ENCODE measurements at regions not wholly inside any gene's neighbourhood (a gene's known extent, or its start where the extent isn't known, plus 50 kb on each side); places are given as distances from the start of the nearest gene placed in this dataset.
"Not testable (repeated sequence)": the region's sequence is repeated elsewhere in the genome, so short reads cannot be mapped to it uniquely, and the experiment has no call there.

GRCh38 chr9:73325983-73326382, 174.3 kb downstream of the ANXA1 start:
- in situ Hi-C loops (cut with MboI; ENCODE audit: low pct_unique_long_range_greater_than_20kb, low sequenced_read_pairs) = no loop called here
- DNase-seq = no peak

DNA sequence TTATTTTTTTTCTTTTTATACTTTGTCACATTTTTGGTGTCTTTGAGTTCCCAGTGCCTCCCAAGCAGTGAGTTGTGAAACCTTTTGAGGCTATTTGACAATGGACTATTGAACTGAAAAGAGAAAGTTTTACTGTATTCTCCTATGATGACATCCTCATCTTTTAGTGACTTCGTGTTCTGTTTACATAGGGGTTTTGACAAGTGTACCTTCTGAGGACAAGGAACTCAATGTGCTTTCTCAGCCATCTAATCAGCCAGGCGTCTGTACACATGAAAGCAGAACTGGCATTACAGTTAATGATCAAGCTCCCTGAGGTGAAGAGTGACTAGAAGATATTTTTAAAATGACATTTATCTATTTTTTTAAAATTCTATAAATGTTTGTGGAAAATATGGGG, 175.5 kb downstream of the ANXA1 start:
- in situ Hi-C loops (cut with MboI; ENCODE audit: low pct_unique_long_range_greater_than_20kb, low sequenced_read_pairs) = no loop called here
- no peak for DNase-seq

DNA sequence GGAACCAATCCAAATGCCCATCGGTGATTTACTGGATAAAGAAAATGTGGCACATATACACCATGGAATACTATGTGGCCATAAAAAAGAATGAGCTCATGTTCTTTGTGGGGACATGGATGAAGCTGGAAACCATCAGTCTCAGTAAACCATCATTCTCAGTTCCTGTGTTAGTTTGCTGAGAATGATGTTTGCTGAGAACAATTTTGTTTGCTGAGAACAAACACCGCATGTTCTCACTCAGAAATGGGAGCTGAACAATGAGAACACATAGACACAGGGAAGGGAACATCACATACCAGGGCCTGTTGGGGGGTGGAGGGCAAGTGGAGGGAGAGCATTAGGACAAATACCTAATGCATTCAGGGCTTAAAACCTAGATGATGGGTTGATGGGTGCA, 185.5 kb downstream of the ANXA1 start:
- DNase-seq; in situ Hi-C loops (cut with MboI; ENCODE audit: low pct_unique_long_range_greater_than_20kb, low sequenced_read_pairs): not testable (repeated sequence)

DNA sequence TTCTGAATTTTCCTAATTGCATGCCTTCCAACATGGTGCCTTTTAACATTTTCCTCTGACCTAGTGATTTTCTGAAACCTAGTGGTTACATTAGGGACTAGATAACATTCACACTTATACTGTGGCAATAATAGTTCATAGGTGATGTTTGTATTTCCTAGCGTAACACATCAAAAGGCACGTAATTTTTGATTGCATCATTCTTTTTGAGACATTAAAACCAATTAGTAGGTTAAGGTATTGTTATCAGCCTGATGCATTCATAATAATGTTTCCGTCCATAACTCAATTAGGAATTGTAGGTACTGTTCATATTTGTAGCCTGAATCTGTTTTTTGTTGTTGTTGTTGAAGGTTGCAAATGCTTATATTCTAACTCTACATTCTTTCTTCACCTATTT, 192.4 kb downstream of the ANXA1 start:
- in situ Hi-C loops (cut with MboI; ENCODE audit: low pct_unique_long_range_greater_than_20kb, low sequenced_read_pairs) = no loop called here
- no peak for DNase-seq

DNA sequence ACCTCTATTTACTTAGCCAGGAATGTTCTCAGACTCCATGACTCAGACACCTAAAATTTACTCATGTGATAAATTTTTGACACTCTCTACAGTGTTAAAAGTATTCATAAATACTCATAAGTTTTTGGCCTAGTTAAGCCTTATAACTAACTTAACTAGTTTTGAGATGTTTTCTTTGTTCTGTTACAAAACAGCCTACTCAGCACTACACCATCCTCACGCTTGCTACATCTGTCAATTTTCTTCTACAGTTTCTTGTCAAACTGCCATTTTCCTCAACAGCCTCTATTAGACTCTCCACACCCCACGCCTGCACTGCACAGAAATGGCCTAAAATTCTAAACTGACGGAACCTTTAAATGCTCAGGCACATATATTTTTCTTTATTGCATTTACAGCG, 195.5 kb downstream of the ANXA1 start:
- in situ Hi-C loops (cut with MboI; ENCODE audit: low pct_unique_long_range_greater_than_20kb, low sequenced_read_pairs) = no loop called here
- DNase-seq = no peak

GRCh38 chr9:73347720-73348119, 196.1 kb downstream of the ANXA1 start:
- no peak for DNase-seq
- in situ Hi-C loops (cut with MboI; ENCODE audit: low pct_unique_long_range_greater_than_20kb, low sequenced_read_pairs) = no loop called here

- in situ Hi-C loops (cut with MboI; ENCODE audit: low pct_unique_long_range_greater_than_20kb, low sequenced_read_pairs) = no loop called here
- no peak for DNase-seq
These were observed 196.8 kb downstream of the ANXA1 start for GRCh38 chr9:73348471-73348870.

GRCh38 chr9:73349476-73349875, 197.8 kb downstream of the ANXA1 start:
- in situ Hi-C loops (cut with MboI; ENCODE audit: low pct_unique_long_range_greater_than_20kb, low sequenced_read_pairs) = no loop called here

DNA sequence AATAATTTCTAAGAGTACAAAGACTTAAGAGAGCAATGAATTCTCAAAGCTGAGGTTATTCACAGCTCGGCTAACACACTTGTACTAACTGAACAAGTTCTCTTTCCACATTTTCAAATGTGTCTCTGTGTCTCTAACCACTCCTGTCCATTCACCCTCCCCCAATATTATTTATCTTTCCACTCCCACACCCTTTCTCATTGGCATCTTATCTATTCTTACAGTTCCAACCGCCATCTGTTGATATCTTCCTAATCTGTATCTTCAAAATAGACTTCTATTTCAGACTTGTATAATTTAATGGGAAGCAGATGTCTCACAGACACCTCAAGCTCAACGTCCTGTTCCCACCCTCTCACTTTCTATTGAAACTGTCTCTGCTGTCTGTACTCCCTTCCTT, 205.9 kb downstream of the ANXA1 start:
- in situ Hi-C loops (cut with MboI; ENCODE audit: low pct_unique_long_range_greater_than_20kb, low sequenced_read_pairs) = no loop called here
- DNase-seq = peak; percentile 1

More at GRCh38 chr9:73349476-73349875, 197.8 kb downstream of the ANXA1 start:
- no peak for DNase-seq

- DNase-seq = peak; percentile 0
- in situ Hi-C loops (cut with MboI; ENCODE audit: low pct_unique_long_range_greater_than_20kb, low sequenced_read_pairs) = no loop called here
These were observed 218.4 kb downstream of the ANXA1 start for GRCh38 chr9:73370053-73370452.

GRCh38 chr9:73371801-73372200, 220.1 kb downstream of the ANXA1 start:
- in situ Hi-C loops (cut with MboI; ENCODE audit: low pct_unique_long_range_greater_than_20kb, low sequenced_read_pairs) = no loop called here
- DNase-seq = no peak

DNA sequence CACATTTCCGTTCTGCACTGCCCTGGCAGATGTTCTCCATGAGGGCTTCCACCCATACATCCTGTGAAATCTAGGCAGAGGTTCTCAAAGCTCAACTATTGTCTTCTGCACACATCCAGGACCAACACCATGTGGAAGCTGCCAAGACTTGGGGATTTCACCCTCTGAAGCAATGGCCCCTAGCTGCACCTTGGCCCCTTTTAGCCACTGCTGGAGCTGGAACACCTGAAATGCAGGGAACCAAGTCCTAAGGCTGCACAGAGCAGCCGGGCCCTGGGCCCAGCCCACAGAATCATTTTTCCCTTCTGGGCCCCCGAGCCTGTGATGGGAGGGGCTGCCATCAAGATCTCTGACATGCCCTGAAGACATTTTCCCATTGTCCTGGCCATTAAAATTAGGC, 228.7 kb downstream of the ANXA1 start:
- DNase-seq = no peak
- in situ Hi-C loops (cut with MboI; ENCODE audit: low pct_unique_long_range_greater_than_20kb, low sequenced_read_pairs) = no loop called here

GRCh38 chr9:73402081-73403028, 250.7 kb downstream of the ANXA1 start:
- no peak for DNase-seq
- in situ Hi-C loops (cut with MboI; ENCODE audit: low pct_unique_long_range_greater_than_20kb, low sequenced_read_pairs) = no loop called here

DNA sequence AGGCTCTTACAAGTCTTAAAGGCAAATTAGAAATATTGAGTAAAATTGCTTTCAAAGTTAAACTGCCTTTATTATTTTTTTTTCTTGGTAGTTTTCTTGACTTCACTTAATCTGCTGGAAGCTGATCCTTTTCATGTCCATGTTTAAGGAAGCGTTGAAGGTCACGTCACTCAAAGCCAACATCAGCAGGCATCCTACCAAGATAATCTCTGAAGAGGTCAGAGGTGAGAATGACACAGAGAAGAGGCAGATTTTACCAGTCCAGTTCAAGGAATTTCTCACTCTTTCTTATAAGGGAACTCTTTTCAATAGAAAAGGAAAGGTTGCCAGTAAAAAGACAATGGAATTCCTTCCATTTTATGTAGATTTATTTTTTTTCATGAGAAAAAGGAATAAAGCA, 259.8 kb downstream of the ANXA1 start:
- DNase-seq = no peak
- in situ Hi-C loops (cut with MboI; ENCODE audit: low pct_unique_long_range_greater_than_20kb, low sequenced_read_pairs) = no loop called here

DNA sequence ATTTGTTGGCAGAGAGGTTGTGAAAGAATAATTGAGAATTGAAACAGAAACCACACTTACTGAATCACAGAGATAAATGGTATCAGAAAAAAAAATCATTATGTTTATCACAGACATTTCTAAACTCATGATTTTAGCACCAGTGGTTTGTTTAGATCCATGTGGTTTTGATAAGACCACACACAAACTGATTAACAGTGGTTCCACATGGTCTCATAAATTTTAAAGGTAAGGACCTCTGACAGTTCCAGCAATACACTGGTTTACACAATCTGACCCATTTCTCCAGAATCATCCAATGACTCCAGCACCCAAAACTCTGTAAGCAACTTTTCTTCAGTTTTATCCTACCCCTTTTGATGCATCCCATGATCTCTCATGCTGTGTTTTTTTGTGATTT, 261.2 kb downstream of the ANXA1 start:
- in situ Hi-C loops (cut with MboI; ENCODE audit: low pct_unique_long_range_greater_than_20kb, low sequenced_read_pairs) = no loop called here
- DNase-seq = no peak

DNA sequence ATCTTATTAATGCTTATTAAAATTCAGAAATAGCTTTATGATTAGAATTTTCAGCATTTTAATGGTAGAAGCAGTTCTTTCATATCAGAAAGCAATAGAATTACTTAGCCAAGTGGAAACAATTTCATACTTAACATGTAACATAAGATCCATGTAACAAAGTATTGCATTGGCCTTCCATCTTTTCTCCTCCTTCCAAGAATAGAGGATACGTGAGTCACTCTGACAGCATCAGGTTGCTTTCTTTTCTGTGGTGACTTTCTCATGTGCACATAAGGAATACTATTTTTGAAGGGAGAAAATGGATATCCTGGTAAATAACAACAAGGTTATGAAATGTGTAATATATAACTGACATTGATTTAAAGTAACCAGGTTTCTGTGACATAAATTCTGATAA, 272.2 kb downstream of the ANXA1 start:
- no peak for DNase-seq
- in situ Hi-C loops (cut with MboI; ENCODE audit: low pct_unique_long_range_greater_than_20kb, low sequenced_read_pairs) = no loop called here

GRCh38 chr9:73426269-73426668, 274.6 kb downstream of the ANXA1 start:
- in situ Hi-C loops (cut with MboI; ENCODE audit: low pct_unique_long_range_greater_than_20kb, low sequenced_read_pairs) = no loop called here
- DNase-seq = no peak

DNA sequence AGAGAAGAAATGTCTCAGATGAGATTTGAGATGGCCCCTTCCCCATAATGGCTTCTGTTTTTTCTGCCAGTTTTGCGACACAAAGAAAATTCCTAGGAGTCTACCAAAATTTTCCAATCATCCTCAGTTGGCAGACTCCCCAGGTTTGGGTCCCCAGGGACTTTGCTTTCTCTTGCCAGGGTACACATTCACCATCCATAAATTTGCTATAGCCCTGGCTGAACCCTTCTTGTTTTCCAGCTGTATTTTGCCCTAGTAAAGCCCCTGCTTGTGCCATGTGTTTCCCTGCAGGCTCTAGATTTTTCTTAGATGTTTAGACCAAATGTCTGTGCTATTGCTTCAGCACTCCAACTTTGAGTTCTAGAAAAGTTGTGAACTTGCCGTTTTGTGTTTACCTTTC, 283.2 kb downstream of the ANXA1 start:
- no peak for DNase-seq
- in situ Hi-C loops (cut with MboI; ENCODE audit: low pct_unique_long_range_greater_than_20kb, low sequenced_read_pairs) = no loop called here

DNA sequence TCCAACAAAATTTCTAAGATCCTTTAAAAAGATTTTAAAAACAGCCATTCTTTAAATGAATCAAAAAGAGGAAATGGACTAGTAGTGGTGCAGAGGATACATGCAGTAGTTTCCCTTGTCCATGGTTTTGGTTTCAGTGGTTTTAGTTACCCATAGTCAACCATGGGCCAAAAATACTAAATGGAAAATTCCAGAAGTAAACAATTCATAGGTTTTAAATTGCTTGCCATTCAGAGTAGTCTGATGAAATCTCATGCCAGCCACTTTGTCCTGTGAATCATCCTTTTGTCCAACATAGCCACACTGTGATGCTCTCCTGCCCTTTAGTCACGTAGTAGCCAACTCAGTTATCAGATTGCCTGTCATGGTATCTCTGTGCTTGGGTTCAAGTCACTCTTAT, 286.1 kb downstream of the ANXA1 start:
- in situ Hi-C loops (cut with MboI; ENCODE audit: low pct_unique_long_range_greater_than_20kb, low sequenced_read_pairs) = no loop called here
- peak; percentile 1 for DNase-seq

DNA sequence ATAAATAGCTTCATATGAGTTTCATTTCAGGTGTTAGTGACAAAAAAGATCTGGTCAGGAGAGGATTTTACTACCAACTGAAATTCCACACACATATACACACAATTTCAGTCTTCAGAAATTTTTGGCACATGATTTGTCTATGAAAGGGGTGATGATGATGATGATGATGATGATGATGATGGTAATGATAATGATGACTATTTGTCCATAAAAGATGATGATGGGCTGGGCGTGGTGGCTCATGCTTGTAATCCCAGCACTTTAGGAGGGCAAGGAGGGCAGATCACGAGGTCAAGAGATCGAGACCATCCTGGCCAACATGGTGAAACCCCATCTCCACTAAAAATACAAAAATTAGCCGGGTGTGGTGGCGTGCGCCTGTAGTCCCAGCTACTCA, 288.2 kb downstream of the ANXA1 start:
- in situ Hi-C loops (cut with MboI; ENCODE audit: low pct_unique_long_range_greater_than_20kb, low sequenced_read_pairs); DNase-seq: not testable (repeated sequence)

GRCh38 chr9:73441223-73441622, 289.6 kb downstream of the ANXA1 start:
- no peak for DNase-seq
- in situ Hi-C loops (cut with MboI; ENCODE audit: low pct_unique_long_range_greater_than_20kb, low sequenced_read_pairs) = no loop called here

All from KBM-7 (cell line).